NB4 (cell line): ENCODE measurements at regions not wholly inside any gene's neighbourhood (a gene's known extent, or its start where the extent isn't known, plus 50 kb on each side); places are given as distances from the start of the nearest gene placed in this dataset.

ENCODE experiments used
- MYC ChIP-seq: IDR thresholded peaks from 2 replicates; pipeline ENCODE4 v1.6.1; 2011; ENCODE audit warnings: low read depth, low read length
- POLR2A ChIP-seq: IDR thresholded peaks from 2 replicates; pipeline ENCODE4 v1.6.1; 2011; ENCODE audit warnings: mild to moderate bottlenecking; ENCODE audit not compliant: insufficient read length; ENCODE audit errors: extremely low read depth
- TF ChIP-seq, protein P1 (sequence below): IDR thresholded peaks from one replicate; pipeline ENCODE4 v1.5.1; 2012; ENCODE audit warnings: low read depth, low read length
- TF ChIP-seq, protein P2 (sequence below): IDR thresholded peaks from 2 replicates; pipeline ENCODE4 v1.6.1; 2011; ENCODE audit warnings: low read depth, low read length

DNA sequence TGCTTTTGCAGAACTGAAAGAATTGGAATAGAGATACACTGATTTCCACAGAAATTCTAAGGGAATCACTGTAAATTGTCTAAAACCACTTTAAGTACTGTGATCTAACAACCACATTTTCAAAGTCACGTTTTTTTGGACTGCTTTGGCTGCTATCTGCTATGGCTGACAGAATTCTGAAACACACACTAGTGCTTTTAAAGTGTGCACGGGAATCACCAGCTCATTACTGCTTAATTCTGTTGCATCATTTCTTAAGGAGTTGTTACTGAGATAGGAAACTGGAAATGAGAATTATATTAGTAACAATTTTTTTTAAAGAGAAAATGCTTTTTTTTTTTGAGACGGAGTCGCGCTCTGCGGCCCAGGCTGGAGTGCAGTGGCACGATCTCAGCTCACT, 716.5 kb upstream of the NRSN1 start:
- TF ChIP-seq POLR2A (no peak), MYC (no peak)
- TF ChIP-seq, protein P1, sequence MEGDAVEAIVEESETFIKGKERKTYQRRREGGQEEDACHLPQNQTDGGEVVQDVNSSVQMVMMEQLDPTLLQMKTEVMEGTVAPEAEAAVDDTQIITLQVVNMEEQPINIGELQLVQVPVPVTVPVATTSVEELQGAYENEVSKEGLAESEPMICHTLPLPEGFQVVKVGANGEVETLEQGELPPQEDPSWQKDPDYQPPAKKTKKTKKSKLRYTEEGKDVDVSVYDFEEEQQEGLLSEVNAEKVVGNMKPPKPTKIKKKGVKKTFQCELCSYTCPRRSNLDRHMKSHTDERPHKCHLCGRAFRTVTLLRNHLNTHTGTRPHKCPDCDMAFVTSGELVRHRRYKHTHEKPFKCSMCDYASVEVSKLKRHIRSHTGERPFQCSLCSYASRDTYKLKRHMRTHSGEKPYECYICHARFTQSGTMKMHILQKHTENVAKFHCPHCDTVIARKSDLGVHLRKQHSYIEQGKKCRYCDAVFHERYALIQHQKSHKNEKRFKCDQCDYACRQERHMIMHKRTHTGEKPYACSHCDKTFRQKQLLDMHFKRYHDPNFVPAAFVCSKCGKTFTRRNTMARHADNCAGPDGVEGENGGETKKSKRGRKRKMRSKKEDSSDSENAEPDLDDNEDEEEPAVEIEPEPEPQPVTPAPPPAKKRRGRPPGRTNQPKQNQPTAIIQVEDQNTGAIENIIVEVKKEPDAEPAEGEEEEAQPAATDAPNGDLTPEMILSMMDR = no peak
- TF ChIP-seq, protein P2, sequence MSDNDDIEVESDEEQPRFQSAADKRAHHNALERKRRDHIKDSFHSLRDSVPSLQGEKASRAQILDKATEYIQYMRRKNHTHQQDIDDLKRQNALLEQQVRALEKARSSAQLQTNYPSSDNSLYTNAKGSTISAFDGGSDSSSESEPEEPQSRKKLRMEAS = no peak
